NCI-H1417 treated with DMSO at 0.1 percent for 48 hours (cell line): ENCODE measurements at regions not wholly inside any gene's neighbourhood (a gene's known extent, or its start where the extent isn't known, plus 50 kb on each side); places are given as distances from the start of the nearest gene placed in this dataset.
"Not testable (repeated sequence)": the region's sequence is repeated elsewhere in the genome, so short reads cannot be mapped to it uniquely, and the experiment has no call there.

ENCODE experiments used
- DNase-seq: peaks from one replicate; lab custom pipeline; 2025; lab: John Stamatoyannopoulos, UW

DNA sequence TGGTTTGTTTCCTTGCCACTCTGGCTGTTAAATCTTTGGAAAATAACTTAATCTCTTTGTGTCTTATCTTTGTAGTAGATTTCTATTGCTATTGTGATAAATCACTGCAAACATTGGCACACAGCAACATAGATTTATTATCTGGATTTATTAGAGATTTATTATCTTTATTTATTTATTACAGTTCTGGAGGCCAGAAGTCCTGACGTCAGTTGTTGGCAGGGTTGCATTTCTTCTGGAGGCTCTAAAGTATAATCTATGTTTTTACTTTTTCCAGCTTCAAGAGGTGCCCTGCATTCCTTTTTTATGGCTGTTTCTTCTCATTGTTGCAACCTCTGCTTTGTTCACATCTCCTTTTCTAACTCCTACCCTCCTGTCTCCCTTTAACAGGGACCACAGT lies 542.8 kb downstream of the GRXCR1 start:
- DNase-seq, result no peak

DNA sequence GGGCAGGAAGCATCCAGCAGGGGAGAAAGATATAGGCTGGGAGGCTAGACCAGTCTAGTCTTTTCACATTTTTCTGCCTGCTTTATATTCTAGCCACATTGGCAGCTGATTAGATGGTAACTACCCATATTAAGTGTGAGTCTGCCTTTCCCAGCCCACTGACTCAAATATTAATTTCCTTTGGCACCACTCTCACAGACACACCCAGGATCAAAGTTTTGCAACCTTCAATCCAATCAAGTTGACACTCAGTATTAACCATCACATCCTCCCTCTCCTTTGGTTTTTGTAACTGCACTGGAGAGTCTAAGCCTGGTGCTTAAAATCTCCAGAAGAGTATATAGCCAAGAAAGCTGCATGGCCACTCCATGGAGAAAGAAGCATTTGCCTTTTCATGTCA lies 560.4 kb downstream of the GRXCR1 start:
- DNase-seq, result no peak

DNA sequence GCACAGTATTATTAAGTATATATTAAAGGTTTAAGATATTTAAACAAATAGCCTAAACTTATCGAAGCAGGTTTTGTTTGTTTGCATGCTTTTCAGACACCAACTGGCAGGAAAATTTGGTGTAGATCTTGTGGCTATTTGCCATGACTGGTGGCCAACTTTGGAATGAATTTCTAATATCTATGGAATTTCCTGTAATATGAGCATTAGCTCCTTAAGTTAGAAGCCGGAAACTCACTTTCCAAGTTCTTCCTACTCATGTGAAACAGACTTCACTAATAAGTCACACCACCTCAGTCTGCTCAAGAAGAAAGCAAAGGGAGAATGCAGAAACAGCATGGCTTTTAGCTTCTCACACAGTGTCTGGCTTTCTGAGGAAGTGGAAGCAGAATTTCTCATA lies 563.9 kb downstream of the GRXCR1 start:
- DNase-seq, result no peak

DNA sequence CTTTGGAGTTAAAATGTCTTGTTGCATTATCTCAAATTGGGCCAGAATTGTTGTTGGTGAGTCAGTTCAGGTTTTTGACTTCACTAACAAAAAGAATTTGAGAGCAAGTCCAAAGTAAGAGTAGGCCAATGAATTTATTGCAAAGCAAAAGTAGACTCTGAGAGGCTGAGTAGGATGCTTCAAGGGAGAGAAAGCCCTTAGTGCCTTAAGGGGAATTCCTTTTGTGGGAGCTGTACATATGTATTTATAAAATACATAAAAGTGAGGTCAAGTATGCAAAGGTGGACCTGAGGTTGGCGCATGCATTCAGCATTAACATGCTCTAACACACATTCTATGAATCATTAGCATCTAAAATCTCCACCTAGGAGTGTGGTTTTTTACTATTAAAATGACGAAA lies 565.4 kb downstream of the GRXCR1 start:
- no peak for DNase-seq

DNA sequence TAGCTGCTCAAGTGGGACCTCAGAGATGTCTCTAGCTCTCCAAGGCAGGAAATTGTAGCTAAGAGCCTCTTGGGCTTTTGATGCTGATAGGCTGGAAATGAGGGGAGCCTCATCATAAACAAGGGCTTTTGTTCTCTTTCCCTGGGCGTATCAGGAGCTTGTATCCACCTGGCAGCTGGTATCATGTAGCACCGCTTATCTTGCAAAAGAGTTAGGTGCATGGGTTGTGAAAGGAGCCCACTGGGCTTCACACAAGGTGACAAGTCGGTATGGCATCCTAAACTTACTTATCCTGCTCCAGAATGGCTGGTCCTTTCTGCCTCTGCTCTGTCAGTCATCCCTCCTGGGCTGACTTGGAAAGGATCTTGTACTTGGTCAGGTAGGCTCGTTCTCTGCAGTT lies 565.8 kb downstream of the GRXCR1 start:
- no peak for DNase-seq

DNA sequence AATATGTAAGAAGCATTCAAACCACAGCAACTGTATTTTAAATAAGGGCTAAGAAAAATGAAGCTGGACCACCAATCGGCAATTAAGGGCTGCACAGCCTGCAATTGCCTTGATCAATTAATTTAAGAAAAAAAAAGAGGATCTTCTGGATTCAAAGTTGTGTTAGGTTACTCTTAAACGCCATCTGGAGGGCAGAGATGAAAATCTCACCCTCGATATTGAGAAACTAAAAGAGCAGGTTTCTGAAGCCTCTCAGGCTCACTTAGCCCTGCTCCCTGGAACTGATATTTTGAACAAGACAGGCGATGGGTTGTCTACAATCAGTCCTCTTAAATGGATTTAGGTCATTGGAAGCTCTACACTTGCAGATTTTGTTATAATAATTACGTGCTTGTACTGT lies 579.4 kb downstream of the GRXCR1 start:
- DNase-seq, result no peak

DNA sequence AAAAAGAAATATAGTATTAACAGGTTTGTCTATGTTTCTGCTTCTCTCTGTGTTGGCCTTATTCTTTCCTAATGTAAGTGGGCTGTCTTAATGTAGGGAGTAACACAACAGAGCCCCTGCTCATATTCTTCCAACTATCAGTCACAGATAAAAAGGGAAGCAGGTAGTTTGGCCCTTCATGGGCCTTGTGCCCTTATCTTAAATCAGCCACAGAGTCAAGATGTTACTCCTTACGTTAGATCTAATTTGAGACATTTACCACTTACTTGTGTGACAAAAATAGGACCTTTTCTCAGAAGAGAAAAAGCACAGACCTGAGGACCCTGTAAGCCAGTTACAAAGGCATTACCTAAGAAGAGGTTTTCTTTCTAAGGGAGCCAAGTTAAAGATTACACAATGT lies 589.0 kb downstream of the GRXCR1 start:
- DNase-seq, result no peak

DNA sequence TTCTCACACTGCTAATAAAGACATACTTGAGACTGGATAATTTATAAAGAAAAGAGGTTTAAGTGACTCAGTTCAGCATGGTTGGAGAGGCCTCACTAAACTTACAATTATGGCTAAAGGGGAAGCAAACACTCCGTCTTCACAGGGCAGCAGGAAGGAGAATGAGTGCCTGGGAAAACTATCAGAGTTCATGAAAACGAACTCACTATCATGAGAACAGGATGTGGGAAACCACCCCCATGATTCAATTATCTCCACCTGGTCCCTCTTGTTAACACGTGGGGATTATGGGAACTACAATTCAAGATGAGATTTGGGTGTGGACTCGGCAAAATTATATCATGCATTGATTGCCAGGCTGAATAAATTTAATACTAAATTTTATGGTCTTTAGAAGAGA lies 592.7 kb downstream of the GRXCR1 start:
- DNase-seq, result no peak

DNA sequence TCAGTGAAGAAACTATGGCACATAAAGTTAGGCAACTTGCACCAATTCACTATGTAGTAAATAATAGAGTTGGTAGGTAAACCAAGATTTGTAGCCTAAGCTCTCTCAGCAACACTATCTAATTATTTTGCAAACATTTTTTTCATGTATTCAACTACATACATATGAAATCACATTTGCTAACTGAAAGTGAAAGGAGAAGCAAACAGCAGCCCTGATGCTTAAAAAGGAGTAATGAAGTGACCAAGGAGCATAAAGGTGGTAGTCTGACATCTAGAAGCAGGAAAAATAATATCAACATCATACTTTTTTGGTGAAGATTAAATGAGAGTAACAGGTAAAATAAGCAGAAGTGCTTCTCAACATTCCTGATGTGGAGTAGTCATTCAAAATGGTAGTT lies 603.7 kb downstream of the GRXCR1 start:
- no peak for DNase-seq

DNA sequence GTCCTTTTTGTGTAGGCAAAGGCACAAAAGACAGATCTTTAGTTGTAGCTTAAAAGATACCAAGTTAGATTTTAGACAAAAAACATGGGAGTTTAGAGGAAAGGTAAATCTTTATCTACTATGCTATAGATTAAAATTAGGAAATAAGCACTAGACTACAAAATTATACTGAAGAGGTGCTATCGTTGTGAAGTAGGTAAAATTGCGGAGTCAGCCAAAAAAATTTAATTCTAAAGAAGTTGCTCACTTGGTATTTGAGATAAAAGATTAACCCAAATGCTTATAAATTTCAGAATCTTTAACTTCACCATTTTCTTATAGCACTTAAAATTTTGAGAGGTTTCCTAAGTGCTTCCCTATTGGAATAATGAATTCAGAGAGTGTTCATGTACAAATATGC lies 604.1 kb downstream of the GRXCR1 start:
- DNase-seq, result no peak

DNA sequence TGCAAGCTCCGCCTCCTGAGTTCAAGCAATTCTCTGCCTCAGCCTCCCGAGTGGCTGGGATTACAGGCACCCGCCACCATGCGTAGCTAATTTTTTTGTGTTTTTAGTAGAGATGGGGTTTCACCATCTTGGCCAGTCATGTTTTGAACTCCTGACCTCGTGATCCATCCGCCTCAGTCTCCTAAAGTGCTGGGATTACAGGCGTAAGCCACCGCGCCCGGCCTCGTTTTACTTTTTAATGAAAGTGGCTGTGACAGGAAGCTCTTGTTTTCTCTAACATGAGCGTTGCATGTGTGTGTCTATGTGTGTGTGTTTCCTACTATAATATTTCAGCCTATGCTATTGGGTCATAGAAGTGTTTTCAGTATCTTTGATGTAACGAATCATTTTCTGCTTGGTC lies 613.3 kb downstream of the GRXCR1 start:
- not testable (repeated sequence) for DNase-seq

DNA sequence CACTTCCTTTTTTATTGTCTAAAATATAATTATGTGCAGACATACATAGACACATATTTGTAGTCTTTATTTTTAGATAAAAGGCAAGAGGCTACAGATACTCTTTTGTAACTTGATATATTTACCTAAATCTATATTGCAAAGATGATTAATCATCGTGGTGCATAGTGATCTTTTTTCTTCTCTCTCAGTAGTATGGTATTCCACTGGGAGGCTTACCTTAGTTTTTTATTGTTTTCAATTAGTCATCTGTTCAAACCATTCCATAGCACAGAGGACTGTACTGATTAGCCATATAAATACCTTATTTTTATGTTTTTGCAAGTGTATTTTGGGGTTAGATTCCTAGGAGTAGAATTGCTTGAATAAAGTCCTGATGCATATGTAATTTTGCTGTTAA lies 619.7 kb downstream of the GRXCR1 start:
- DNase-seq, result no peak

DNA sequence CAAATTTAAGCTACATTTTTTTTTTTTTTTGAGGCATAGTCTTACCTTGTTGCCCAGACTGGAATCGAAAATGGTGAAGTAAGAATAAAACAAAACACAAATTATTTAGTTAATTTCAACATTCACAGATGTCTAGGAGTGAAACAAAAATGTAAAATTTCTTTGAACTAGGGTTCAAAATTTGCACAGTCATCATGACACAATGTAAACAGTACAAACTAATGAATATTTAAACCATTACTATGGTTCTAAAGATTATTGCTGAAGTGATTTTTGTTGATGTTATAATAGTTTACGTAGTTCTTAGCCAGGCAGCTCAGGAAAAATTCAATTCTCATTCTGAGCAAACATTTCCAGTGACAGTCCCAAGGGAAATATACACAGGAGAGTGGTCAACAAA lies 633.1 kb downstream of the GRXCR1 start:
- DNase-seq, result no peak

DNA sequence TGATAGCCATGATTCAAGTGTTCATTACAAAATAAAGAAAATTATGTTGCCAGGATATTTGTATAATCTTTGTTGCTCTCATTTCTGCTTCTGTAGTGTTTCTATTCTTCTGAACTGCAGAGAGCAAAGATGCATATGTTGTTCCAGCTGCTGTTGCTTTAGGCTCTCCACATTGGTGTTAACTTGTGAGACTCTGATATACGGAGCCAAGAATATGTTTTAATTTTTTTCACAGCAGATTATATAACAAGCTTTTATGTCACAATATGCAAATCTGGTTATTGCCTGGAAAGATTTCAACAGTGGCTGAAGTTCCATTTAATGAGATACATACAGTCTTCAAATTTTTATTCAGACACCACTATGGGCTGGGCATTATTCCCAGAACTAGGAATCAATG lies 655.0 kb downstream of the GRXCR1 start:
- DNase-seq, result no peak

DNA sequence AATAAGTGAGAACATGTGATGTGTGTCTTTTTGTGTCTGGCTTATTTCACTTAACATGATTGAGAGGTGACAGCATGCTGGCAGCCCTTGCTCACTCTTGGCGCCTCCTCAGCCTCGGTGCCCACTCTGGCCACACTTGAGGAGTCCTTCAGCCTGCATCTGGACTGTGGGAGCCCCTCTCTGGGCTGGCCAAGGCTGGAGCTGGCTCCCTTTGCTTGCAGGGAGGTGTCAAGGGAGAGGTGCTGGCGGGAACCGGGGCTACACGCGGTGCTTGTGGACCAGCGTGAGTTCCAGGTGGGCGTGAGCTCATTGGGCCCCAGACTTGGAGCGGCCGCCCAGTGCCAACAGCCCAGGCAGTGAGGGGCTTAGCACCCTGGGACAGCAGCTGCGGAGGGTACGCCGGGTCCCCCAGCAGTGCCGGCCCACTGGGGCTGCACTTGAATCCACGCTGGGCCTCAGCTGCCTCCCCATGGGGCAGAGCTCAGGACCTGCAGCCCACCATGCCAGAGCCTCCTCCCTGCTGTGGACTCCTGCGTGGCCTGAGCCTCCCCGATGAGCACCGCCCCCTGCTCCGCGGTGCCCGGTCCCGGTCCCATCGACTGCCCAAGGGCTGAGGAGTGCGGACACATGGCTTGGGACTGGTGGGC lies 658.6 kb downstream of the GRXCR1 start:
- no peak for DNase-seq

DNA sequence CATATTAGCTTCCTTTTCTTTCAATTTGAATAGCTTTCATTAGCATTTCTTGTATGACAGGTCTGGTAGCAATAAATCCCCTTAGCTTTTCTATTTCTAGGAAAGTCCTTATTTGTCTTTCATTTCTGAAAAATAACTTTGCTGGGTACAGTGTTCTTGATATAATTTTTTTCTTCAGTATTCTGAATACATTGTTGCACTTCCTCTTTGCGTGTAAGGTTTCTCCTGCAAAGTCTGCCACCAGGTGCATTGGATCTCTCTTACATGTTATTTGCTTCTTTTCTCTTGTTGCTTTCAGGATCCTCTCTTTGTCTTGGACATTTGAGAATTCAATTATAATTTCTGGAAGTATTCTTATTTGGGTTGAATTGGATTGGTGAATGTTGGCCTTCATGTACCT lies 663.7 kb downstream of the GRXCR1 start:
- DNase-seq, result no peak

DNA sequence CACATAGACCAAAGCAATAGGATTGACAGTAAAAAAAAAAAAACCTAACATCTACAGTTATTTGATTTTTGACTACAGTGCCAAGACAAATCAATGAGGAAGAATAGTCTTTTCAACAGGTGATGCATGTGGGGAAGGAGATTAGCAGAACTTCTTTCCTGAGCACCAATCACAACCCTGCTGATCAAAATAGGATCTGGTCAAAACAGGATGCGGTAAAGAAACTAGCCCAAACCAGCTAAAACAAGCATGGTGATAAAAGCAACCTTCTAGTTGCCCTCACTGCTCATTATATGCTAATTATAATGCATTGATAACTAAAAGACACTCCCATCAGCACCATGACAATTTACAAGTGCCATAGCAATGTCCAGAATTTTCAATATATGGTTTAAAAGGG lies 667.5 kb downstream of the GRXCR1 start:
- DNase-seq, result no peak

DNA sequence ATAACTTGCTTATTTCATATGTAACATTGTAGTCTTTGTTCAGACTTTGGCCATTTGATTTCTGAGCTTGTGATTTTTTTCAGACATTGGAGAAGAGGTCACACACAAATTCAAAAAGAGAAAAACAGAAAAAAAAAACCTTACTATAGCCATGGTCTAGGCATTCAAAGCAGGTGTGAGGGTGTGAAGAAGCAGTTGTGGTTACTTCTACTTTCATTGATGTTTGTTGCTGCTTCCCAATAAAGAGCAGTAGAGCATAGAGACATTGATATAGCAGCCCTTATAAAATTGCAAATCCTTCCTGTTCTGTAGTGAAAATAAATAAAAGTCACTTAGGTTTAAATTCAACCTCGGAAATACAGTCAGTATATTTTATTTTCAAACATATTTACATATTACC lies 671.6 kb downstream of the GRXCR1 start:
- DNase-seq, result no peak

DNA sequence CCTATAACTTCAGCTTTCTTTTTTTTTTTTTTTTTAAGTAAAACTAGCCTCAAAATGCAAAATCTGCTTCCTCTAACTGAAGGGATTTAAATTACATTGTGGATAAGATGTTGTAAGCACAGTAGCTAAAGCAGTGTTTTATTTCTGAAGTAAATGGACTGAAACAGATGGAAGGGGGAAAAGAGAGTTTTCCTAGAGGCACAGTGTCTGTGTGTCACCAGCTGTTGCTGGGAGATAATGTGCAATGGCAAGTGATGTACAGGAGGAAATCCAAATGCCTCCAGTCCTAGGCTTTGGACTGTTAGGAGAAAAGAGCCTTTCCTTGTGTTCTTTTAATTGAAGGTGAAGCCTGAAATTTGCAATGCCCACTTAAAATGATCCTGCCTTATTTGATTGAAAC lies 672.1 kb downstream of the GRXCR1 start:
- DNase-seq, result no peak

DNA sequence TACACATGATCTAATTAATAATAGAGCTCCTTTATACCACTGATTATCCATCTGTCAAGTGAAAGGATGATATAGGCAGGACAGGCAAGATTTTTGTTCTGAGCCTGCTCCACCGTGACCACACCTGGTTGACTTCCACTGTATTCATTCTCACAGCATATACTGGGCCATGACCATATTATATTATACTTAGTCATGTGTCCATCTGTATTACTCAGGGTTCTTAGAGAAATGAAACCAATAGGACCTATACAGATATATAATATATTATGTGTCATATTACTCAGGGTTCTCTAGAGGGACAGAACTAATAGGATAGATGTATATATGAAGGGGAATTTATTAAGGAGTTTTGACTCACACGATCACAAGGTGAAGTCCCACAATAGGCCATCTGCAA lies 675.1 kb downstream of the GRXCR1 start:
- DNase-seq, result no peak

DNA sequence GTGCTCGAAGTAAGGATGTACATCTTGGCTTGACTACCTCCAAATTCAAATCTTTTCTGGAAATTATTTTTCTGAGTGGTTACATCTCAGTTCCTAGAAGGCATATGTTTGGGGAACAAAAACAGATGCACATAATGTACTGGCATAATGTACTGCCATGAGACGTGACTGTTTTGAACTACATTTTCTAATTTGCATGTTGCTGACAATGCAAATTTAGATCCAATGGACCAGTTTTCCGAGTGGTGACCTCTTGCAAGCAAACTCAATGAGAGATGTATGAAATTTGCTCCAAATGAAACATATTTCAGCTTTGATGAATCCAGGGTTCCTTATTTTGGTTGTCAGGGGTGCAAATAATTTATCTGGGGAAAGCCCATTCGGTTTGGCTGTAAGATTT lies 694.3 kb downstream of the GRXCR1 start:
- DNase-seq, result no peak

DNA sequence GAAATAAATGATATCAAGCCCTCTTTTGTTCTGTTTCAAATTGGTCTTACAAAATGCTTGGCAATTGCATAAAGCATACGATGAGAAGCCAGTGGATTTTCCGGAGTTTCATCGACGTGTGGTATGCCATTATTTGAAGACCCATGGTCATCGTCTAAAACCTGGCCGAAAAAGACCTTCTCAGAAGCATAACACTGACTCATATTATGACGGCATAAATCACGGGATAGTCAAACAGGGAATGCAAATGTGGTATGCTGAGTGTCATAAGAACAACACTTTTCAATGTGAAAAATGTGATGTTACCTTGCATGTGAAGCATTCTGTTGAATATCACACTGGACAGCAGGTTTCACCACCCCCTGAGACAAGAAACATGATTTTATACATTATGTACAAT lies 695.2 kb downstream of the GRXCR1 start:
- no peak for DNase-seq

DNA sequence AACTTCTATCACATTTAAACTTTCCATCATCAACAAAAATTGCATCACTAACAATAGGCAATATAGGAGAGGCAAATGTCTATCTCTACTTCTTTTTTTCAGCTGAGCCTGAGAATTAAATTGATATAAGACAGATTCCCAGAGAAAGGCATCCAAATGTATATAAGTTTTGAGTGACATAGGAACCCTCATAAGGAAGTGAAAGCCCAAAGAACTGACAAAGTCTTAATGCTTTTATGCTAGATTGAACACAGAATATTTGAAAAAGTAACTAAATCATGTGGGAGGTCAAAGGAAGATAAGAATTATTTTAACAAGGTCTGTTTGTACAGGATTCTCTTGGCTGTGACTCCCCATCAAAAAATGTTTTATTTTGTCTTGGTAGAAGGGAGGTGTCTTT lies 714.9 kb downstream of the GRXCR1 start:
- no peak for DNase-seq

DNA sequence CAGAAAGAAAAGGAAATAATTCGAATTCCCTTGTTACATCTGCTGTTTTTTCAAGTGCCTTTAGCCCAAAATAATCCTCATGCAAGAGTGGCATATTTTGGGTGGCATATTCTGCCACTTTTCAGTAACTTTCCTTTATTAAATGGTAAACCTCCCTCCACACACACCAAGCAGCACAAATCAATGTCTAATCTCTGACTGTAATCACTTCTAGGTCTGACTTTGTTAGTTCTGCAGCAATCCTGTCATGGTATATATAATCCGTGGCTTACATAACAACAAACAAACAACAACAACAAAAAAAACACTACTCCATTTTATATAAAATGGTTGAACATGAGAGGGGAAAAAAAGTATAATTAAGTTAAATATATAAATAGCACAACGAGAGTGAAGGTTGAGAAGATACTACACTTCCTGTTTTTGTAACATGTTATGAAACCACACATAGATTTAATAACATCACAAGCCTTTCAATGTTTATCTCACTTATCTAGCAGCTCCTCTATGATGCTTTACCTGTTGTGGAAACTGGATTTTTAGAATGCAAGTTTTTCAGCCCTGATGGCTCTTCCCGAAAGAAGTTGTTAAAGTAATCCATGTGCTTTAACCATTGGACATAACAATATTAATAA lies 715.4 kb downstream of the GRXCR1 start:
- no peak for DNase-seq
